NCI-H128 (cell line): ENCODE measurements at regions not wholly inside any gene's neighbourhood (a gene's known extent, or its start where the extent isn't known, plus 50 kb on each side); places are given as distances from the start of the nearest gene placed in this dataset.
"Not testable (repeated sequence)": the region's sequence is repeated elsewhere in the genome, so short reads cannot be mapped to it uniquely, and the experiment has no call there.

Experiments used
- DNase-seq: peaks from one replicate; lab custom pipeline; 2025; ENCODE audit not compliant: unreplicated experiment; lab: John Stamatoyannopoulos, UW

- no peak for DNase-seq
Measured at GRCh38 chr16:79988089-79988488, 387.6 kb upstream of the MAF start.

DNA sequence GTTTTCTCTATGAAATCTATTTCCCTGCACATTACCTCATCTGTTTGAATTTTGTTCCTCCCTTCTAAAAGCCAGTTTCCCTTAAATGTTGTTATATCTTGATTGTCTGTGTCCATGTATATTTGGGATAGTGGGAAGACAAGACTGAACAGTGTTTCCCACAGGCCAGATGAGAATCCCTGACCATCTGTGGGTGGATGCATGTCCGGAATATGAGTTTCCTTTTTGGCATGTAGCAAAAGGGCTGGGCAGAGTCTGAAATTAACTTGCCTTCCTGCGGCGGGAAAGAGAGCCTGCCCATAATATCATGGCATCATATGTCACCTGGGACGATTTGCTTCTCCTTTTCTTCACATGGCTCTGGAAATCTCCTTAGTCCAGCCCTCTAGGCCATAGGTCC, 385.8 kb upstream of the MAF start:
- DNase-seq, result no peak

- DNase-seq, result no peak
Measured at GRCh38 chr16:79985606-79986005, 385.1 kb upstream of the MAF start.

- not testable (repeated sequence) for DNase-seq
Measured at GRCh38 chr16:79984149-79984548, 383.6 kb upstream of the MAF start.

DNA sequence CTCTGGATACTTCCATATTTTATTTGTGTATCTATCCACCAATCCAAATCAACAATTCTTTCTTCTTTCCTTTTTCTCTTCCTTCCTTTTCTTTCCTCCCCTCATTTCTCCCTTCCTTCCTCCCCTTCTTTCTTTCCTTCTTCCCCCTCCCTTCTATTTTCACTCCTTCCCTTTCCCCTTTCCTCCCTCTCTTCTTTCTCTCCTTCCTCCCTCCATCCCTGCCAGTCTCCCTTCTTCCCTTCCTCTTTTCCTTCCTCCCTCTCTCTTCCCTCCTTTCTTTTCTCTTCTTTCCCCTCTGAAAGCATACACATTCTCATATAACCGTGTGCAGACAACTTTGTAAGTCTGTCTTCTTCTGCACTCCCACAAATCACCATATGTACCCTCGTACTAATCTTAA, 382.3 kb upstream of the MAF start:
- DNase-seq, result no peak

GRCh38 chr16:79982361-79982760, 381.8 kb upstream of the MAF start:
- DNase-seq, result no peak

- DNase-seq, result no peak
Measured at GRCh38 chr16:79981814-79982213, 381.3 kb upstream of the MAF start.

GRCh38 chr16:79980650-79981521, 380.3 kb upstream of the MAF start:
- no peak for DNase-seq

- DNase-seq, result no peak
Measured at GRCh38 chr16:79977940-79978836, 377.7 kb upstream of the MAF start.

- DNase-seq, result no peak
Measured at GRCh38 chr16:79973320-79973719, 372.8 kb upstream of the MAF start.

GRCh38 chr16:79972053-79972704, 371.6 kb upstream of the MAF start:
- no peak for DNase-seq

DNA sequence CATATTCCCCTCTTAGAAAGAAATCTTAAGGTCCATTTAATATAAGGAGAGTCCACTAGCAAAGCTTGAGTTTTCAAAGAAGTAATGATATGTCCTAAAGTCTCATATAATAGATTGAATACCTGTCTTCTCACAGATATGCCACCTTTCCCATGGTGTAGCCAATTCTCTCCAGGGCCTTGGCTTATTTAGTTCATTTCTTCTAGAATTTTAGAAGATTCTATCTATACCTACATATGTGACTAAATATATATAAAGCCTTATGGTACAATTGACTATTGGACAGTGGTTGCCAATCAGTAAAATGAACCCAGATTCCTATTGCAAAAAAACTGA, 370.7 kb upstream of the MAF start:
- no peak for DNase-seq

DNA sequence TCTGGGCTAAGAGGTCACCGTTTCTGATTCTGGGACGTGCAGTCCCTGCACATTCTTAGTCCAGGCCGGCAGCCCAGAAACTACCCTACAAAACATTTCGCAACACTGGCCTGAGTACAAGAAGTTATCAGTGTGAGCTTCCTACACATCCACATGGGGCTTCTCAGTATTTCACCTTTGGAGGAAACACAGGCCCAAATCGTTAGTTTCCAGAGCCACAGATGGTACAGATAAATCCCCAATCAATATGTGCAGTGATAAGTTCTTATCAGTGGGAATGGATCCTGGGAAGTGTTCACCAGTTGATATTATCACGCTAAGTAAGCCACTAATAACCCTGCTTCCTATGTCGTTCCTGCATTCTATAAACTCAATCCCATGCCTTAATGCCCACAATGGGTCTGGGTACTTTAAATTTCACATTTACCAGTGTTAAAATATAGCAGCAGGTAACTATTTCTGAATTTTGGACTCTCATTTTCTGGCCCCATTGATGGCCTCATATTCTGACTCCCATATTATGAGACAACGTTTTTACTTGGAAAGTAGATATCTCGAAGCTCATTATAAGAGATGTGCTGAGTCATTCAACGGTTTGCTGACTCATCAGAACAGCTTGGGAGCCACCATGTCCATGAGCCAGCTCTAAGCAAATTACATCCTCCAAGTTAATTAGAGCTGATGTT, 370.2 kb upstream of the MAF start:
- no peak for DNase-seq

GRCh38 chr16:79970087-79970486, 369.6 kb upstream of the MAF start:
- DNase-seq, result no peak

GRCh38 chr16:79969458-79969857, 368.9 kb upstream of the MAF start:
- no peak for DNase-seq

- DNase-seq, result no peak
Measured at GRCh38 chr16:79966226-79966625, 365.7 kb upstream of the MAF start.

DNA sequence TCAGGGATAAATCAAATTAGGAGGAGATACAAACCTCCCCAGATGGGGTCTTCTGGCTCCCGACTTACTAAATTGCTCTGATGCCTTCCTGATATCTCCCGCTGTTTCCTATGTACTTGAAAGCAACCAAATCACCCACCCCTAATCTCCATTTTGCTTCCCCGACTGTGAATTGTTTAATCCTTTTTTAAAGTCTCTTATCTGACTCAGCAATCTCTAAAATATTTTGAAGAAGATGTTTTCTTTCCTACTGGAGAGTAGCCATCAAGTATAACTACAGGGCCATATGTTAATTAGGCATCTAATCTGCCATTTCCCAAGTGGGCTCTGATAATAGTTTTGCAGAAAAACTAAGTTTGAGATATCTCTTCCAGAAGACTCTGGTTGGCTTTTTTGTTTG, 365.2 kb upstream of the MAF start:
- DNase-seq, result no peak

DNA sequence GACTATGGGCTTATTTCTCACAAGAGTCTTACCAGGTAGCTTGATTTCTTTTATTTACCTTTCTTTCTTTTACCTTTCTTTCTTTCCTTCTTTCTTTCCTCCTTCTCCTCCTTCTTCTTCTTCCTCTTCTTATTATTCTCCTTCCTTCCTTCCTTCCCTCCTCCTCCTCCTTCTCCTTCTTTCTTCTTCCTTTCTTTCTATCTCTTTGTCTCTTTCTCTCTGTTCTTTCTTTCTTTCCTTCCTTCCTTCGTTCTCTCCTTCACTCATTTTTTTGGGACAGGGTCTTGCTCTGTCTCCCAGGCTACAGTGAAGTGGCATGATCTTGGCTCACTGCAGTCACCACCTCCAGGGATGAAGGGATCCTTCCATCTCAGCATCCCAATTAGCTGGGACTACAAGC, 363.6 kb upstream of the MAF start:
- DNase-seq, result no peak

DNA sequence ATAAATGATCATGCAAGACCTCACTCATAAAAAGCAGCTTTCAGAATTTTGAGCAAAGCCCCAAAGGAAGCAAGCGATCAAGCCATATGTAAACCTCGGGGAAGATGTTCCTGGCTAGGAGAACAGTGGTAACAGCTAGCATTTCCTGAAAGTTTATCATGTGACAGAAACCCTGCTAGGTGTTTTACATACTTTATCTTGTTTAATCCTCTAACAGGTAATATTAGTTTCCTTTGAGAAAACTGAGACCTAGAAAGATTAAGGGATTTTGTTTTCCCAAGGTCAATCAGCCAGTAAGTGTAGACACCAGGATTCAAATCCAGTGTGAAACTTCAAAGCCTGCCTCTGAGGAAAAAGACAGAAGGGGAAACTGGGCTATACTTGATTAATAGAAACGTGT, 362.4 kb upstream of the MAF start:
- no peak for DNase-seq

- no peak for DNase-seq
Measured at GRCh38 chr16:79959226-79959625, 358.7 kb upstream of the MAF start.
